Fibroblast of lung (primary cell): ENCODE measurements at regions not wholly inside any gene's neighbourhood (a gene's known extent, or its start where the extent isn't known, plus 50 kb on each side); places are given as distances from the start of the nearest gene placed in this dataset.
A peak's percentile ranks its signal among the peaks of the same experiment; 100 is the strongest.

Source experiments
- DNase-seq, 2 donors: peaks; one replicate each; pipeline versions ENCODE4 v3.0.0 to v3.0.0-alpha.2; 2010; ENCODE audit warnings: low read depth in 2 of 2
- H2AFZ ChIP-seq: 2 replicates; pipeline ENCODE4 v1.5.1; 2012; ENCODE audit warnings: low read length, control low read depth, inconsistent platforms
- H3K27ac ChIP-seq: 2 replicates; pipeline ENCODE4 v1.5.1; 2011; ENCODE audit warnings: low read length, control low read depth; ENCODE audit not compliant: insufficient read depth
- H3K27me3 ChIP-seq: 2 replicates; pipeline ENCODE4 v1.5.1; 2011; ENCODE audit warnings: mild to moderate bottlenecking, low read length; ENCODE audit not compliant: control insufficient read depth, insufficient read depth
- H3K36me3 ChIP-seq: 2 replicates; pipeline ENCODE4 v1.5.1; 2011; ENCODE audit warnings: low read length; ENCODE audit not compliant: control insufficient read depth, insufficient read depth
- H3K4me1 ChIP-seq: 2 replicates; pipeline ENCODE4 v1.5.1; 2011; ENCODE audit warnings: low read length; ENCODE audit not compliant: control insufficient read depth, insufficient read depth; ENCODE audit errors: extremely low read depth
- H3K4me2 ChIP-seq: 2 replicates; pipeline ENCODE4 v1.5.1; 2011; ENCODE audit warnings: low read length, control low read depth; ENCODE audit not compliant: insufficient read depth; ENCODE audit errors: extremely low read depth
- H3K4me3 ChIP-seq, 4 experiments: fragments of 200-600 bp in 1 of 4; sonication (generic) in 1 of 4; replicated peaks in 1 of 4; 2 replicates each; pipeline ENCODE4 v1.5.1; 2011 to 2016; ENCODE audit warnings: low read length in 4 of 4, low read depth in 3 of 4, mild to moderate bottlenecking in 3 of 4, control low read depth in 2 of 4, inconsistent platforms in 1 of 4, mixed read lengths in 1 of 4; ENCODE audit not compliant: insufficient read depth in 1 of 4; ENCODE audit errors: control extremely low read depth in 1 of 4
- H3K79me2 ChIP-seq: 2 replicates; pipeline ENCODE4 v1.5.1; 2012; ENCODE audit warnings: mild to moderate bottlenecking, low read length, inconsistent platforms; ENCODE audit not compliant: control insufficient read depth, insufficient read depth
- H3K9ac ChIP-seq: 2 replicates; pipeline ENCODE4 v1.5.1; 2011; ENCODE audit warnings: mild to moderate bottlenecking, low read length, control low read depth; ENCODE audit not compliant: insufficient read depth
- H3K9me3 ChIP-seq: 2 replicates; pipeline ENCODE4 v1.5.1; 2012; ENCODE audit warnings: low read depth, low read length; ENCODE audit not compliant: control insufficient read depth, insufficient read depth
- H4K20me1 ChIP-seq: 2 replicates; pipeline ENCODE4 v1.5.1; 2011; ENCODE audit warnings: low read length; ENCODE audit not compliant: control insufficient read depth, insufficient read depth; ENCODE audit errors: extremely low read depth
- EZH2 ChIP-seq: IDR thresholded peaks from 2 replicates; pipeline ENCODE4 v1.5.1; 2012; ENCODE audit warnings: low read length, control low read depth, mild to moderate bottlenecking; ENCODE audit errors: missing control alignments
- TF ChIP-seq, protein P1 (sequence below), 2 donors: IDR thresholded peaks in 1 of 2; conservative IDR thresholded peaks in 1 of 2; 1 replicate in 1 of 2; 2 replicates in 1 of 2; pipeline ENCODE4 v1.5.1; 2011 to 2012; ENCODE audit warnings: low read length in 2 of 2, control low read depth in 1 of 2, inconsistent platforms in 1 of 2, low read depth in 1 of 2, mild to moderate bottlenecking in 1 of 2

DNA sequence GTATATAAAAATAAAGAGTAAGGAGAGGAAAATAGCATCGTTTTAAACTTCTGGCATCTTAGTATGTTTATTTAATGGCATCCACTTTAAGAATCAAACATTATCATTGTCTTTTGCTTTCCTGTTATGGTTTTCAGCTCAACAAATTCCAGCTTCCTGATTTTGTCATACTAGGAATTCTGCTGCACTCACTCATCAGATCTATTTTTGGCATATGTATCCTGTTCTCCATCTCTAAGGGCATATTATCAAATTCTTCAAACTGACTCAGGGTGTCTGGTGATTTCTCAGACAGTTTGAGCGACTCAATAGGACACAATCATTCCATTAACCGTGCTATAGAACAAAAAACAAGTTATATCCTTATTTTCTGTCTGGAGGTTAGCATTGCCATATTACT is 248.5 kb upstream of the DIAPH2 start:
- DNase-seq = peak; percentile 48 to 70
- Histone ChIP-seq H3K36me3 (no peaks in the 10 kb centered on the region), H3K27me3 (no peaks in the 10 kb centered on the region), H3K9ac (no peak overlapping the region), H3K4me1 (peaks cover 7% of the 10 kb centered on the region), H3K4me2 (peak overlapping the region; percentile 33), H4K20me1 (no peaks in the 10 kb centered on the region), H3K27ac (no peak overlapping the region), H3K9me3 (no peaks in the 10 kb centered on the region), H2AFZ (no peak overlapping the region), H3K79me2 (no peaks in the 10 kb centered on the region), H3K4me3 (no peak overlapping the region)
- TF ChIP-seq, protein P1, sequence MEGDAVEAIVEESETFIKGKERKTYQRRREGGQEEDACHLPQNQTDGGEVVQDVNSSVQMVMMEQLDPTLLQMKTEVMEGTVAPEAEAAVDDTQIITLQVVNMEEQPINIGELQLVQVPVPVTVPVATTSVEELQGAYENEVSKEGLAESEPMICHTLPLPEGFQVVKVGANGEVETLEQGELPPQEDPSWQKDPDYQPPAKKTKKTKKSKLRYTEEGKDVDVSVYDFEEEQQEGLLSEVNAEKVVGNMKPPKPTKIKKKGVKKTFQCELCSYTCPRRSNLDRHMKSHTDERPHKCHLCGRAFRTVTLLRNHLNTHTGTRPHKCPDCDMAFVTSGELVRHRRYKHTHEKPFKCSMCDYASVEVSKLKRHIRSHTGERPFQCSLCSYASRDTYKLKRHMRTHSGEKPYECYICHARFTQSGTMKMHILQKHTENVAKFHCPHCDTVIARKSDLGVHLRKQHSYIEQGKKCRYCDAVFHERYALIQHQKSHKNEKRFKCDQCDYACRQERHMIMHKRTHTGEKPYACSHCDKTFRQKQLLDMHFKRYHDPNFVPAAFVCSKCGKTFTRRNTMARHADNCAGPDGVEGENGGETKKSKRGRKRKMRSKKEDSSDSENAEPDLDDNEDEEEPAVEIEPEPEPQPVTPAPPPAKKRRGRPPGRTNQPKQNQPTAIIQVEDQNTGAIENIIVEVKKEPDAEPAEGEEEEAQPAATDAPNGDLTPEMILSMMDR (conservative IDR thresholded peaks at IDR 0.05 in 1 of 2, IDR thresholded peaks at IDR 0.05 in 1 of 2; ENCODE audit: low read depth in 1 of 2, low read length in 2 of 2) = no peak
- no peak for TF ChIP-seq EZH2

DNA sequence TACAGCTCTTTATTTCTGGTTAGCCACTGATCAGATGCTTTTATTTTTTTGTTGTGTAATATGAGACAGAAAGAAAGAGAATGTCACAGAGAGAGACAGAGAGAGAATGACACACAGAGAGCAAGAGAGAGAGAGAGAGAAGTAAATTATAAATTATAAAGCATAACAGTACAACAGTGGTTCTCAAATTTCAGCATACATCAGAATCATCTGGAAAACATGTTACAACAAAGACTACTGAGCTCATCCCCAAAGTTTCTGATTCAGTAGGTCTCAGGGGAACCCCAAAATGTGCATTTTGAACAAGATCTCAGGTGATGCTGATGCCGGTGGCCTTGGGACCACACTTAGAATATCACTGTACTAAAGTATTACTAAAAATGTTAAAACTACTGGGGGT is 245.8 kb upstream of the DIAPH2 start:
- Histone ChIP-seq H3K36me3 (no peaks in the 10 kb centered on the region), H4K20me1 (no peaks in the 10 kb centered on the region), H2AFZ (no peak overlapping the region), H3K27ac (no peak overlapping the region), H3K4me2 (no peak overlapping the region), H3K4me1 (peaks cover 4% of the 10 kb centered on the region), H3K4me3 (no peak overlapping the region), H3K79me2 (no peaks in the 10 kb centered on the region), H3K9ac (no peak overlapping the region), H3K27me3 (no peaks in the 10 kb centered on the region), H3K9me3 (no peaks in the 10 kb centered on the region)
- no peak for TF ChIP-seq EZH2
- TF ChIP-seq, protein P1 (conservative IDR thresholded peaks at IDR 0.05 in 1 of 2, IDR thresholded peaks at IDR 0.05 in 1 of 2; ENCODE audit: low read depth in 1 of 2, low read length in 2 of 2) = no peak
- no peak for DNase-seq

DNA sequence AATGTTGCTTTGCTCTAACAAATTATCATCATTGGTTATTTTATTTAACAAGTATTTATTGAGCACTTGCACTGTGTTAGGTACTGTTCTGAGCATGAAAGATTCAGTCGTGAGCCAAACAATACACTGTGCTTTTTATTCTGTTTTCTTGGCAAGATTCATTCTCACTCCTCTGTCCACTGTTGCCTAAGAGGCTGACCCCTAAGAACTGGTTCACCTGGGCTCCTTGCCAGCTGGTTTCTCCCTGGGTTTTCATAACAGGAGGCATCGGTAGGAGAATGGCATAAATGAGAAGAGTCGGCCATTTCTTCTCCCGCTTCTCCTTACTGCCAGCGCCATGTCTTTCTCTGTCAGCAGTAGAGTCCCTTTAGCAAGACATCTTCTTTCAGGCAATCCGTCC is 243.7 kb upstream of the DIAPH2 start:
- H3K9ac ChIP-seq = no peak overlapping the region
- H3K36me3 ChIP-seq = no peaks in the 10 kb centered on the region
- no peak overlapping the region for H3K27ac ChIP-seq
- H3K4me3 ChIP-seq = no peak overlapping the region
- H3K4me1 ChIP-seq = peaks cover 4% of the 10 kb centered on the region
- no peaks in the 10 kb centered on the region for H4K20me1 ChIP-seq
- H3K79me2 ChIP-seq = no peaks in the 10 kb centered on the region
- no peaks in the 10 kb centered on the region for H3K9me3 ChIP-seq
- H3K27me3 ChIP-seq = no peaks in the 10 kb centered on the region
- no peak overlapping the region for H3K4me2 ChIP-seq
- no peak for TF ChIP-seq EZH2
- TF ChIP-seq, protein P1 (conservative IDR thresholded peaks at IDR 0.05 in 1 of 2, IDR thresholded peaks at IDR 0.05 in 1 of 2; ENCODE audit: low read depth in 1 of 2, low read length in 2 of 2) = no peak
- DNase-seq = peak in 1 of 2 donors; percentile 39
- no peak overlapping the region for H2AFZ ChIP-seq
